HG02610 (cell line): ENCODE measurements at regions not wholly inside any gene's neighbourhood (a gene's known extent, or its start where the extent isn't known, plus 50 kb on each side); places are given as distances from the start of the nearest gene placed in this dataset.

Source experiments
- ATAC-seq: cut with Tn5 transposase; IDR thresholded peaks from one replicate; pipeline ENCODE4 v1.9.1; 2021; ENCODE audit warnings: mild to moderate bottlenecking, moderate library complexity; ENCODE audit not compliant: unreplicated experiment

DNA sequence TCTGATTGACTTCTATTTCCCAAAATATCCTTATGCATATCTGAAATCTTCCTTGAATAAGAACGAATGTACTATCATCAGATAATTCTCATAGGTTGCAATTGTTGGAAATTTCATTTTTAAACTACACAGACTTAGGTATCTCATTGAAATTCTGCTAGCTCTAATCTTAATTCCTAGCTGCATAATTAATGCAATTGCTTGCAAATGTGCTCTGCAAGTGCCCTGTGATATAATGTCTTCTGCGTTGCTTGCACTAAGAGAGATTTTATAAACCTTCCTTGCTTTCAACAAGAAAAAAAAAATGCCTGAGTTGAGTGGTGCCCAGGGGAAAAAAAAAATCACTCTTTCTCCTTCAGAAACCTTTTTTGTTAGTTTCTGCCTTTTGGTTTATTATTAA, 354.9 kb downstream of the TFAP2A start:
- ATAC-seq = no peak

DNA sequence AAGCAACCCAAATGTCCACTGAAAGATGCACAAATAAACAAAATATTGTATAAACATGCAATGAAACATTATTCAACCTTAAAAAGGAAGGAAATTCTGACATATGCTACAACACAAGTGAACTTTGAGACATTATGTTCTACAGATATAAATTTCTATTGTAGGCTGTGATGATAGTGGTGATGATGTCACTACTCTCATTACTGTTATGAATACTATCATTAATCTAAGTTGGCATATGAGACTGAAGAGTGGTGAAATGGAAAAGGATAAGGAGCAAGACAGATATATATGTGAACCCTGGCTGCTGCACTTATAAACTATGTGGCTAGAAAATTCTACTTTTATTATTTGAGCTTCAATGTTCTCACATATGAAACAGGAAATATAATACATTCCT, 360.2 kb downstream of the TFAP2A start:
- ATAC-seq = no peak

DNA sequence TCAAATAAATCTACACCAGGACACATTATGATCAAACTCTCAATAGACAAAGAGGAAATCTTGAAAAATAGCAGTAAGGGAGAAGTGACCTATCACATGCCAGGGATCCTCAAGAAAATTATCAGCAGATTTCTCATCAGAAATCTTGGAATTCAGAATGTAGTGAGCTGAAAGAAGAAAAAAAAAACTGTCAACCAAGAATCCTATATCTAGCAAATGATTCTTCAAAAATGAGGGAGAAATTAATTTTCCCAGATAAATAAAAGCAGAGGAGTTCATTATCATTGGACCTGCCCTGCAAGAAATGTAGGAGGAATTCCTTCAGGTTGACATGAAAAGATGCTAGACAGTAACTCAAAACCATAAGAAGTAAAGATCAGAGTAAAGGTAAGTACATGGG, 363.6 kb downstream of the TFAP2A start:
- ATAC-seq = no peak

DNA sequence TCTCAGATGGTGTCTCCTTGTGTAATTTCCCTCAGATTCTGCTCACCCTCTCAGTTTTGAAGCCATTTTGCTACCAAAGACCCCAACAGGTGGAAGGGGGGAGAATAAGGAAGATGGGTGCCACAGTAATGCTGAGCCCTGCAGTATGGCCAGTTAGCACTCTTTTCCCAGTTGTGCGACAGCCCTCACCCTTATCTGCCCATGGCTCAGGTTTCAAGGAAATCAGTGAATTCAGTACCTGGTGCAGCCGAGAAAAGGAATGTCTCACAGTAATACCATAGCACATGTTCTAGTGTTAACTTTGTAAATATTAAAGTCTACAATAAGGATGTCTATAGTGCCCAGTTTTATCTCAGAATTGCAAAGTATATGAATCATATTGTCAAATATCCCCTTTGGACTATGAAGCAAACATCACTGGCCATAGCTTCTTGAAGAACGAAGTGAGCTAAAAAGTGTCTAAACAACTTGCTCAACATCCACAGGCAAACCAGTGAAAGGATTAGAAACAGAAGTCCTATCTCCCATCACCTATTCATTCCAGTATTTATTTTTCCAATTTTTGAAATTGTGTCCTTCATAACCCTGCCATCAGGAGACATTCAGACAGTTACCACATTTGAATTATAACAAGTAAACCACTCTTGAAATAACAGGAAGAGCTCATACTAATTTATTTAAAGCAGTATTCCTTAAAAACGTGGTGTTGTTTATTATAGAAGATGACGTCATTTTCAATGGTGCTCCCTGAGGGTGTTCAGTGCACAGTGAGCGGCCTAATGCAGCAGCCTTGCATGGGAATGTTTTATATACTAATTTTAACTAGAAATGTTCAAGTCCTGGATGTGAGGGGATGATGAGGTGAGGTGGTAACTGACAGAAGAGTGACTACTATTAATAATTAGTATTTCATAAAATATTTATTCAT, 366.2 kb downstream of the TFAP2A start:
- no peak for ATAC-seq

DNA sequence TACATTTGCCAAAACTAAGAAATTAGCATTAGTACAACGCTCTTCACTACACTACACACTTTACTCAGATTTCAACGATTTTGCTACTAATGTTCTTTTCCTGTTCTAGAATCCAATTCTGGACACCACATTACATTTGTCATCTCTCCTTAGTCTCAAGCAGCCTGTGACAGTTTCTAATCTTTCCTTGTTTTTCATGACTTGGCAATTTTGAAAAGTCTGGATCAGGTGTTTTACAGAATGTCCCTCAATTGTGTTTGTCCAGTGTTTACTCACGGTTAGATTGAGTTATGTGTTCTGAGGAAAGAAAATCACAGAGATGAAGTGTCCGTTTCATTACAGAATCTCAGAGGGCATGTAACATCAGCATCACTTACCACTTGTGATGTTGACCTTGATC, 372.6 kb downstream of the TFAP2A start:
- no peak for ATAC-seq

DNA sequence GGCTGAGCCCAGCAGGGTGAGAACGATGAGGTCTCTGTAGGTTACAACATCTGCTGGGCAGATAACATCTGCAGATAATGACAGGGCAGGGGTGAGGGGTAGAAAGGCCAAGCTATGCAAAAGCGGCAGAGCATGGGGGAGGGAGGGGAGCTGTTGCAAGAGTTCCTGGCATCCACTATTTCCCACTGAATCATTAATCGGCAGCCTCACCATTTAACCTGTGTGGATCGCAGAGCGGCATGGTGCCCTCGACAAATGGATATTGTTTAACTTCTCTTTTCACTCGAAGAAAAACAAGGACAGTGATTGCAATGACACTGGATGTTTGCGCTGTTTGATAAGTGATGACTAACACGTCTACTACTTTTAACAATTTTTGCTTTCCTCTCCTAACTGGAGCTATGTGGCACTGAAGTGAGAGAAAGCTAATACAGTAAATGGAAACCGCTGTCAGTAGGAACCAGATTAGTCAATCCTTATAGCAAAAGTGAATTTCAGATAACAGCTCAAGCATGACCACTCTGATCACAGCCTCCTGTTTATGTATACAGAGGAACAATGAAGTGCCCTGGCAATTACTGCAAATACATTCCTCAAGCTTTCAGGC, 381.5 kb downstream of the TFAP2A start:
- ATAC-seq = no peak

DNA sequence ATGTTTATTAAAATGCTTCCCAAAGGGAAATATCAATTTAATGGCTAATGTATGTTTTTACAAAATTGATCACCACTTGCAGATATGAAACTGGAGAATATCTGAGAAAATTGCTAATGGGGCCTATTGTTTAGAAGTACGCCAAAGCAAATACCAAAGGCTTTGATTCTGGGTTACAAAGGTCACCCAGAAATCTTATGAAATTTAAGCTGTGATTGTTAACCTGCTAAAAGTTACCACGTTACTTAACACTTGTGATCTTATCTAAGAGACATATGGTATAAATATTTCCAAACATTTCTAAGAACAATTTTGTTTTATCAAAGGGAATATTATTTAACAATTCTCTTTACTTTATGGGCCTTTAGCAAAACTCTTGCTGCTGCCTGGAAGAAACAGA, 383.3 kb downstream of the TFAP2A start:
- no peak for ATAC-seq

DNA sequence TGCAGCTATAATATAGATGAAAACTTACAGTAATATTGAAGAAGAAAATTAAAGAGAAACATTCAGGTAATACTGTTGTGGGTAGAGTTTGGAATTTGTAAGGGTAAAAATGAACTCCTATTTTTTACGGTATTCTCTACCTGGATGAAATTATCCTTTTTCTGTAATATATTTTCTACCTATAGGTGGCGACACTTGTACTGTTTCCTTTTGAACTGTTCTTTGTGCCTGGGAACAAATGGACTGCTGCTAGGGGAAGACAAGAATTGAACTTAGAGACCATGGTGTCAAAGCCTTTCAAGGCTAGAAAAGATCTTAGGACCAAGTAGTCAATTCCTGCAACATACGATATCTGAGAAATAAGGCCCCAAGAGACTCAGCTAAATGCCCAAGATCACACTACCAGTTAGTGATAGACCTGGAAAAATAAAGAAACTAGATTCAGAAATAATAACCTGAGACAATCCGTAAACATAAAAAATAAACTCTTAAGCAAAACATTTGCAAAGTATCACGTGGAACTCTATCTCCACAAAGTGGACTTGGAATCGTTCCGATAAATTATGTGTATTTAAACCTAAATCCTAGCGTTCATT, 383.8 kb downstream of the TFAP2A start:
- ATAC-seq = no peak

DNA sequence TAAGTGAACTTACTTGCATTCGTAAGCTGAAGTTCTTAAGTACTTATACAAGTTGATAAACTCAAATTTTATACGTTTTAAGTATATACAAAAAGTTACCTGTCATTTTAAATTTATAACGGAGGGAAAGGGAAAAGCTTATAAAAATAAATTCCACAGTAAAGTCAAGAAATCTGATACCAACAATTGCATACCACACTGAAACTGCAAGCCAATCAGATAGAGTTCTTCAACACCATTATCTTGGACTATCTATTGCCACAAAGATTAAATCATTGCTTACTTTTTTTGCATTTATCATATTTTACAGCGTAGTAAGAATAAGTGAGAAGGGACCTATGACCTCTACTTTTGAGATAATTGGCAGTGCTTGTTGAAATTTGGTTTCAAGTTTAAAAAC, 386.7 kb downstream of the TFAP2A start:
- no peak for ATAC-seq

DNA sequence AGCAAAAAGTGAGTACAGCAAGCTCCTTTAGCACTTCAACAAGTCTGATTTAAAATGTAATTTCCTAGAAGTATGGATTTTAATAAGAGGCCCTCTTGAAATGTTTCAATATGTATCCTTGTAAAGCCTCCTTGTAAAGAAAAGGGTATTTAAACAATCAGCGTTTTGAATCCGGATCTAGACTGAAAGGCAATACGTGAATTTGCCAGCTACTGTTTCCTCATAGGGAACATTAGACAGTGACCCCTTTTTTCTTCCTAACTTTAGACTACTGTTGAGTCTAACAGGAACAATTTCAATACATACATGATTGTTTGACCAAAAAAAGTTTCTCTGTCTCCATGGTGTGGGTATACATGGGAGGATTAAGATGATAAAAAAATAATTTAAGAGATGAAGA, 395.0 kb downstream of the TFAP2A start:
- no peak for ATAC-seq

DNA sequence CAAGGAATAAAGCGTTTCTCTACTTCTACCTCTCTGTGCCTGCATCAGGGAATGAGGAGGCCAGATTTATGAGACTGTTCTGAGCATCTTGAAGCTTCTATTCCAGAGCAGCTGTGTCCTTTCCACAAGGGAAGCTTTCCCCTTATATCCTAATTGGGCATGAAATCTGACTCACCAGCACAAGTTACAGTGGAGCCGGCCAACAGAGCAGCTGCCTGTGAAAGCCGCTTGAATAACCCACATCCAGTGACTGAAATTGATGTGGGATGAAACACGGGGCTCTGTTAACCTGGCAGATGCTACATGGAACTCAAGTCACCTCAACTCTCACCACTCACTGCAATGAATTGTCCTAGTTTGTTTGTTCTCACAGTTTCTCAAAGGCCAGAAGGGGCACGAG, 400.3 kb downstream of the TFAP2A start:
- ATAC-seq = no peak

DNA sequence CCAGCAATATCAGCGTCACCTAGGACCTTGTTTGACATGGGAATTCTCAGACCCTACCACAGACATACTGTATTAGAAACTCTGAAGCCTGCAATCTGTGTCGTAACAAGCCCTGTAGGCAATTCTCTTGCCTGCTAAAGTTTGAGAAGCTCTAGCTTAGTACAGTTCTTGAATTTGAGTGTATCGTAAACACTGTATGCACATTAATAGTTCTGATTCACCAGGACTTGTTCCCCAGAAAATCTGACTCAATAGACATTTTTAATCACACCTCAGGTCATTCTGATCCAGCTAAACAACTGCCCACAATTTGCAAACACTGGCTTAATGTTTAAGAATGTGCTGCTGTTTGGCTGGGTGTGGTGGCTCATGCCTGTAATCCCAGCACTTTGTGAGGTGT, 414.3 kb downstream of the TFAP2A start:
- ATAC-seq = no peak

DNA sequence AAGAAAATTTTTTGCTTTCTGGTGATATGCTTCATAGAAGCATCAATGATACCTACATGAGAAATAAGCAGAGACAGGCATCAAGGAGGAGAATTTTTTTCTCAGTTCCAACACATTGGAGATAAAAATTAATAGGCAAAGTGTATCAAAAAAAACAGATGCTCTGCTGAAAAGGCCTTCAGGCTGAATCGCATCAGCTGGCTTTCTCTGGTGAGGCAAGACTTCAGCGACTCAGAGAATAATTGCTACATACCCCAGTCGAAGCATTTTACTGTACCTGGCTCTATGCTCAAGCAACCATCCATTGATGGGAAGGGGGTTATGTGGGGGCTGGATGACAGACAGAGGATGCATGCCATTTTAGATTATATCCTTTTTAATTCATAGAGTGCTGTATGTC, 415.1 kb downstream of the TFAP2A start:
- no peak for ATAC-seq

DNA sequence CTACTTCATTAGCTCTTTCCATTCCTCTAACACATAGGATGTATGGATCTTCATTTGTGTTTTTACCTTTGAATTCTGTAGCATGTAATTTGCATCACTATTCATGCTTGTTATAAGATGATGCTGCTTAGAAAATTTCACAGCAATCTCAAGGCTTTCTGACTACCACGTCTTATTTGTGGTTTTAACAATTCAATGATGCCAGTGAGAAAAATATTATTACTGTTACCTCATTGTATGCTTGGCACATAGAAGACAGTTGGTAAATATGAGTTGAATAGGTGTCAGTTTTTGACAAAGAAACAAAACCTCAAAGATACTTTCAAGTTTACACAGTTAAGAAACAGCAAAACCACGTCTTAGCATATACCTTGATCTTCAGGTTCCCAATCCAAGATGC, 428.6 kb downstream of the TFAP2A start:
- ATAC-seq = no peak

DNA sequence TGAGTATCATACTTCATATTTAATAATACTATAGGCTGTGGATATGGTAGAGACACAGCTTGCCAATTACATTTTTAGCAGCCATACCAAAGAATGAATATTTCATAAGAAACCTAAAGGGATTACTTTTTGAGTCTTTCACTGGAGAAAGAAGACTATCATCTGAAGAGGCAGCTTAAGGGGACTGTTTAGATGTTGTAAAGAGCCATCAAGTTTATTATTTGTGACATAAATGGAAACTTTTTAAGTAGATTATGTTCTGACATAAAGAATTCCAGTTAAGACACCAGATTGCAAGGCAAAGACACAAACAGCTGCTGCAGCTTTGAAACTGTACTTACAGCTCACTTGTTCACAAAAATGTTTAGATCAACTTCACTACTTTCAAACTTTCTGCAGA, 429.4 kb downstream of the TFAP2A start:
- no peak for ATAC-seq

DNA sequence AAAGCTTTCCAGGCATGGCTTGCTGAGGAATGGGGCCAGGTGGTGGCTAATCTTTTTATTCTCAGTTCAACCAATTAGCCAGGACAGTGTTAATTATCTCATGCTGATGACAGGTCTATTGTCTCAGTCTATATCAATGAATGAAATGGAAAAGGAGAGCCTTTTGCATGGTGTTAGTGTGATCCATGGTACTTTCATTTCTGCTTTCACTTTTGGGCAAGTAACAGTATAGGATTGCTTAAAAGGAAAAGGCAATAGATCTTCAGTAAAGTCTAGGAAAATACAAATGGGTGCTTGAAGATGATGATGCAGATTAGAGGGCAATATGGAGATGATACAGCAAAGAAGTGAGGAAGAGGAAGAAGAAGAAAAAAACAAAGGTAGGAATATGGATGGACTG, 430.3 kb downstream of the TFAP2A start:
- no peak for ATAC-seq

DNA sequence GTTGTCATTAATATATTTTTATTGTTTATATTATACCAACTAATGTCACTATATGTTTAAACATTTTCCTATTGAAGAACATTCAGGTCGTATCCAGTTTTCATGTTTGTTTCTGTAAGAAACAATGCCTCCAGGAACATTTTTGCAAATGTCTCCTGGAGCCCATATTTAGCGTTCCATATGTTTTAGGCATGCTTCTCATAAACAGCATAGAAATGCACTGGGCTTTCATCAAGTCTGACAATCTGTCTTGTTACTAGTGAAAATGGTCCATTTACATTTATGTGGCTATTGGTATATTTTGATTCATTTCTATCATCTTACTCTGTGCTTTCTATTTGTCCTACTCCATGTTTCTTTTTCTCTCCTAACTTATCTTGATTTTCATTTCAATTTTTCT, 431.7 kb downstream of the TFAP2A start:
- no peak for ATAC-seq

DNA sequence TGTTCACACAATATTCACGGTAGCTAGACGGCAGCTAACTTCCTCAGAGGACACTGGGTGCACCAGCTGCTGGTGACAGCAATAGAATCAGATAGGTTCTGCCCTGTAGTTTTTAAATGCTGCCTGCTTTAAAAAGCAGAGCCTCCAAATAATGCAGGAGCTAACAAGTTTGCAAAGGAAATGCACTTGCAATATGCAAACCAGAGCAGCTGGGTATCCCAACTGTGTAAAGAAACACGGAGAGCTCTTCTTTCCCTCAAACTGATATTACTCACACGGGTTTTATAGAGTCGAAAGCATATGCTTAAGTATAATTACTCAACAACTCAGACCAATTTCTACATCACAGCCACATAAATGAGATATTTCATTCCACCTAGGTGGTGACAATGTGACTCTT, 432.7 kb downstream of the TFAP2A start:
- no peak for ATAC-seq

DNA sequence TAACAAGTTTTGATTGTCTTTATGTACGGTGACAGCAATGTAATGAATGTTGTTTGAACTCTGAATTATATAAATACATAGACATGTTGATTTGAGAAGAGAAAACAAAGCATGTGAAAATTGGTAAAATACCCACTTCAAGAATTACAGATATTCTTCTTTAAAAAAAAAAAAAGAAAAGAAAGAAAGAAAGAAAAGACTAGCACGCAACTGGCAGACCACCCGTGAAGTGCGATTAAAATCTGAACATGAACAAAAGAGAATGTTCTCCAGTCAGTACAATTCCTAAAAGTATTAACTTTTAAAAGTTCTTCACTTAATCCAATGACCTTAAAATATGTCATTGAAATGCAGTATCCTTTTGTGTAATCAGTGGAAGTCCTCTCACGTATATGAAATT, 434.9 kb downstream of the TFAP2A start:
- no peak for ATAC-seq

DNA sequence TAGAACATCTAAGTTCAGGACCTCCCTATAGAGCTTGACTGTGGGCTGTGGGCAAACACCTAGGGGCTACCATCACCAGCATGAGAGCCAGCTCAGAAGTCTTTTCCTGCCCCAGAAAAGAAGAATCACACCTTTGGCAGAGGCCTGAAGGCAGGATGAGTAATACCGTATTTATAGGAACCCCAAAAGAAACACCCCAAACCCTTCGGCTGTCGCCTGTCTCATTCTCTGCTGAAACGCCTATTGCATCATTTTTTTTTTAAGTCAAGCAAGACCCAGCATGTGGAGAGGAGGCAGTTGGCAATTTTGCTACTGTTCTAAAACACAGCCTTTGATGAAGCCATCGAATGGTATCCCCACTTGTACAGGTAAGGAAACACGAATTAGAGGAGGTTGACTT, 436.4 kb downstream of the TFAP2A start:
- no peak for ATAC-seq

DNA sequence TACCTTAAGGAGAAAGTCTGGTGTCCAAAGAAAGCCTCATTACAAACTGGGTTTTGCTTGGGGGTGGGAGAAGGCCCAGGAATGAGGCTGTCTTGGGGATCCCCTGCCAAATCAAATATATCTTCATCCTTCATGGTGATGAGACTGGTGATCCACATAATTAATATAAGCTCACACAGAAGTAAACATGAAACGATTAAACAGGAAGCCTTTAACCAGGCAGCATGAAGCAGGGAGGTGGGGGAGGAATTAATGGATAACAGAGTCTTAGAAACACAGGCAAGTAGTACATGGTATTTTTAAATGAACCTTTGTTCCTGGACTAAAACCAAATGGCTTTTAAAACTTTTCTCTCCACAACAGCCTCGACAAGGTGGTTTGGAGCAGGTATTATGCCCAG, 437.5 kb downstream of the TFAP2A start:
- no peak for ATAC-seq

DNA sequence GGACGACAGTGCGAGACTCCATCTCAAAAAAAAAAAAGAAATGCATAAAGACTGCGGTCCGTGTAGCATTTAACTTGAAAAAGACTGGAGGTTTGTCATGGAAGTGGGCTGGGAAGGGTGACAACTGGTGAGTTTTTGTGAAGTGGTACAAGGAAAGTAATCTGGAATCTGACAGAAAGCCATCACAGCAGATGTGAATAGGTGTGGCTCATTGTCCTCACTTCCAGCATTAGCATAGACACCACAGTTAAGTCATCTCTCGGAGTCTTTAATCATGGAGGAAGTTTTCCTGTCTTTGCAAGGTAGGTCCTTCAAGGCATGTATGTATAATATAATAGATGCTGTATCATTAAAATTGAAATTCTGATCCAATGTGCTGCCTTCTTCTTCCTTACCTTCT, 453.2 kb downstream of the TFAP2A start:
- no peak for ATAC-seq
